Fibroblast of the aortic adventitia (primary cell): ENCODE measurements at regions not wholly inside any gene's neighbourhood (a gene's known extent, or its start where the extent isn't known, plus 50 kb on each side); places are given as distances from the start of the nearest gene placed in this dataset.

Experiments used
- DNase-seq: peaks from one replicate; pipeline ENCODE4 v3.0.0-alpha.2; 2010; ENCODE audit warnings: low read depth
- H3K4me3 ChIP-seq: 2 replicates; pipeline ENCODE4 v1.5.1; 2011; ENCODE audit warnings: low read depth, mild to moderate bottlenecking, control low read depth, low read length, moderate library complexity
- CTCF ChIP-seq: IDR thresholded peaks from 2 replicates; pipeline ENCODE4 v1.5.1; 2011; ENCODE audit warnings: mild to moderate bottlenecking, low read length, control low read depth, inconsistent platforms; ENCODE audit not compliant: insufficient read depth

- H3K4me3 ChIP-seq: no peak overlapping the region
- no peak for TF ChIP-seq CTCF
- peak; percentile 51 for DNase-seq
These were observed 101.7 kb upstream of the MYO10 start for GRCh38 chr5:17037751-17038150.

- no peak for TF ChIP-seq CTCF
- H3K4me3 ChIP-seq: no peak overlapping the region
- DNase-seq: no peak
These were observed 103.1 kb upstream of the MYO10 start for GRCh38 chr5:17039170-17039569.

GRCh38 chr5:17042041-17042440 is 106.0 kb upstream of the MYO10 start:
- DNase-seq: no peak
- TF ChIP-seq CTCF: no peak
- H3K4me3 ChIP-seq: no peak overlapping the region

- no peak for TF ChIP-seq CTCF
- H3K4me3 ChIP-seq: no peak overlapping the region
- no peak for DNase-seq
These were observed 110.2 kb upstream of the MYO10 start for GRCh38 chr5:17046320-17046719.

- H3K4me3 ChIP-seq: no peak overlapping the region
- DNase-seq: no peak
- no peak for TF ChIP-seq CTCF
These were observed 114.1 kb upstream of the MYO10 start for GRCh38 chr5:17050236-17050635.

- no peak overlapping the region for H3K4me3 ChIP-seq
- no peak for DNase-seq
- TF ChIP-seq CTCF: no peak
These were observed 118.8 kb upstream of the MYO10 start for GRCh38 chr5:17054911-17055310.

GRCh38 chr5:17056141-17056631 is 120.1 kb upstream of the MYO10 start:
- no peak overlapping the region for H3K4me3 ChIP-seq
- DNase-seq: peak; percentile 66
- no peak for TF ChIP-seq CTCF
